Thyroid gland (tissue), 4 donors: ENCODE measurements at regions not wholly inside any gene's neighbourhood (a gene's known extent, or its start where the extent isn't known, plus 50 kb on each side); places are given as distances from the start of the nearest gene placed in this dataset.
A peak's percentile ranks its signal among the peaks of the same experiment; 100 is the strongest.
"Not testable (repeated sequence)": the region's sequence is repeated elsewhere in the genome, so short reads cannot be mapped to it uniquely, and the experiment has no call there.

Experiments used
- DNase-seq, 2 donors: peaks; one replicate each; pipeline ENCODE4 v3.0.0-alpha.2; 2019
- H3K27ac ChIP-seq, 3 donors: fragments of 200-600 bp; sonication (generic); 1 replicate in 2 of 3; 2 replicates in 1 of 3; pipeline ENCODE4 v1.5.1; 2016 to 2019; ENCODE audit warnings: mild to moderate bottlenecking in 1 of 3, moderate library complexity in 1 of 3
- H3K27me3 ChIP-seq: fragments of 200-600 bp; sonication (generic); one replicate; pipeline ENCODE4 v1.5.1; 2019
- H3K36me3 ChIP-seq, 2 donors: fragments of 200-600 bp; sonication (generic); one replicate each; pipeline ENCODE4 v1.5.1; 2016 to 2019
- H3K4me1 ChIP-seq, 2 donors: fragments of 200-600 bp; sonication (generic); one replicate each; pipeline ENCODE4 v1.5.1; 2017 to 2019
- H3K4me3 ChIP-seq, 3 donors: fragments of 200-600 bp; sonication (generic); replicated peaks in 1 of 3; 1 replicate in 2 of 3; 2 replicates in 1 of 3; pipeline ENCODE4 v1.5.1; 2016; ENCODE audit warnings: mild to moderate bottlenecking in 1 of 3
- H3K9me3 ChIP-seq: fragments of 200-600 bp; sonication (generic); one replicate; pipeline ENCODE4 v1.5.1; 2017
- POLR2A ChIP-seq, 2 donors: fragments of 450-650 bp; IDR thresholded peaks; one replicate each; pipeline ENCODE4 v1.6.1; 2017; ENCODE audit warnings: antibody characterized with exemption in 2 of 2, mild to moderate bottlenecking in 2 of 2, moderate library complexity in 1 of 2
- WGBS, 2 donors: methylation state at CpG; one replicate each; pipeline ENCODE4 v1.1.5; 2017; 5-methylcytosine and 5-hydroxymethylcytosine counted together
- intact Hi-C: fragments of 100-400 bp; cut with DNase I; formaldehyde crosslinking; loops from one replicate; pipeline ENCODE4 v1.15.1; 2023
- TF ChIP-seq, protein P1 (sequence below), 6 experiments: fragments of 200-600 bp in 3 of 6; fragments of 450-650 bp in 3 of 6; sonication (generic) in 3 of 6; IDR thresholded peaks; one replicate each; pipeline ENCODE4 v1.5.1; 2016 to 2019; ENCODE audit warnings: antibody characterized with exemption in 6 of 6, mild to moderate bottlenecking in 2 of 6, inconsistent platforms in 1 of 6, moderate library complexity in 1 of 6

DNA sequence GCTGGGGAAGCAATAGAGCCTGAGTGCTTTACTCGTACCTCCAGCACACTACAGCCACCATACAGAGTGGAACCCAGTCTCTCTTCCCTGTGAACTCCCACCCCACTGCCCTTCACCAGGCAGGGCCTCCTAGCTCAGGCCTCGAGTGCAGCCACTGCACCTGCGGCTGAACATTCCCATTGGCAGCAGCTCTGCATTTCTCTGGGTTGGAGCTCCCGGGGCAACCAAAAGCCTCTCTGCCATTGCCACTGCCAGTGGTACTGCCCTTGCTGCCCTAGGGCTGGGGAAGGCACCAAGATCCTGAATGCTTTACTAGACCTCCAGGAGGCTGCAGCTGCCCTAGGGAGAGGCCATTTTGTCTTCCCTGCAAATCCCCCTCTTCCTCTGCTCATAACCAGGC, 266.8 kb downstream of the TDRD3 start:
- Histone ChIP-seq H3K36me3 (no peaks in the 10 kb centered on the region), H3K4me3 (no peak overlapping the region), H3K27me3 (no peaks in the 10 kb centered on the region), H3K9me3 (no peaks in the 10 kb centered on the region), H3K27ac (no peak overlapping the region), H3K4me1 (no peaks in the 10 kb centered on the region)
- TF ChIP-seq POLR2A (IDR thresholded peaks at IDR 0.05) = no peak
- TF ChIP-seq, protein P1, sequence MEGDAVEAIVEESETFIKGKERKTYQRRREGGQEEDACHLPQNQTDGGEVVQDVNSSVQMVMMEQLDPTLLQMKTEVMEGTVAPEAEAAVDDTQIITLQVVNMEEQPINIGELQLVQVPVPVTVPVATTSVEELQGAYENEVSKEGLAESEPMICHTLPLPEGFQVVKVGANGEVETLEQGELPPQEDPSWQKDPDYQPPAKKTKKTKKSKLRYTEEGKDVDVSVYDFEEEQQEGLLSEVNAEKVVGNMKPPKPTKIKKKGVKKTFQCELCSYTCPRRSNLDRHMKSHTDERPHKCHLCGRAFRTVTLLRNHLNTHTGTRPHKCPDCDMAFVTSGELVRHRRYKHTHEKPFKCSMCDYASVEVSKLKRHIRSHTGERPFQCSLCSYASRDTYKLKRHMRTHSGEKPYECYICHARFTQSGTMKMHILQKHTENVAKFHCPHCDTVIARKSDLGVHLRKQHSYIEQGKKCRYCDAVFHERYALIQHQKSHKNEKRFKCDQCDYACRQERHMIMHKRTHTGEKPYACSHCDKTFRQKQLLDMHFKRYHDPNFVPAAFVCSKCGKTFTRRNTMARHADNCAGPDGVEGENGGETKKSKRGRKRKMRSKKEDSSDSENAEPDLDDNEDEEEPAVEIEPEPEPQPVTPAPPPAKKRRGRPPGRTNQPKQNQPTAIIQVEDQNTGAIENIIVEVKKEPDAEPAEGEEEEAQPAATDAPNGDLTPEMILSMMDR (IDR thresholded peaks at IDR 0.05) = no peak
- 83 to 85% methylated on average over 1 to 4 of the region's 4 CpGs for WGBS, 2 donors
- DNase-seq = no peak
- intact Hi-C loops = no loop called here

DNA sequence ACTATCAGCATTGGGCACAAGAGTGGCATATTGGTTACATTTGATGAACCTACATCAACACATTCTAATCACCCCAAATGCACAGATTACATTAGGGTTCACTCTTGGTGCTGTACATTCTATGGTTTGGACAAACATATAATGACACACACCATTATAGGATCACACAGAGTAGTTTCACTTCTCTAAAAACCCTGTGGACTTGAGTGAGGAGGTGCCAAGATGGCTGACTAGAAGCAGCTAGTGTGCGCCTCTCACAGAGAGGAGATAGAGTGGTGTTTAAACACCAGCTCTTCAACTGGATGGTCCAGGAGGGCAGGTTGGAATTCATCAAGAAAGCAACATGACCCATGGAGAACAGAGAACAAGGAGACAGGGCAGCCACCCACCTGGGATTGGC, 265.6 kb downstream of the TDRD3 start:
- WGBS, 2 donors = 93 to 95% methylated on average over 1 of the region's 1 CpG
- Histone ChIP-seq H3K27ac (no peak overlapping the region), H3K4me3 (no peak overlapping the region), H3K27me3 (no peaks in the 10 kb centered on the region), H3K9me3 (no peaks in the 10 kb centered on the region), H3K4me1 (no peaks in the 10 kb centered on the region), H3K36me3 (no peaks in the 10 kb centered on the region)
- TF ChIP-seq, protein P1 (IDR thresholded peaks at IDR 0.05) = no peak
- TF ChIP-seq POLR2A (IDR thresholded peaks at IDR 0.05) = no peak
- DNase-seq = no peak
- intact Hi-C loops = no loop called here

DNA sequence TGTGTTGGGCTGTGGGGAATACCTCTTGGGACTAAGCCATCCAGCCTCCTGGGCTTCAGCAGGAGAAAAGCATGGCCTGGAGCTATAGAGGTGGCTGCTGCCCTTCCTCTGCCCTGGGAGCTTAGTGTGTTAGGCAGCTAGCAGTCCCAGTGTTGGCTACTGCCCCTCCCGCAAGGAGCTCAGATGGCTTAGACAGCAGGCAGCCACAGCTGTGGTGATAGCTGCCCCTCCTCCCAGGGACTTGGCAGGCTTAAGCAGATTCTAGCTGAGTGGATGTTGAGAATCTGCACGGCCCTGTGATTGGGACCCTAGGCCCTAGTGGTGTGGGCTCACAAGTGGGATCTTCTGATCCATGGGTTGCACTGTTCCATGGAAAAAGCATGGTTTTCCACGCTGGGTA, 264.5 kb downstream of the TDRD3 start:
- Histone ChIP-seq H3K4me3 (no peak overlapping the region), H3K4me1 (no peaks in the 10 kb centered on the region), H3K27ac (no peak overlapping the region), H3K27me3 (no peaks in the 10 kb centered on the region), H3K9me3 (no peaks in the 10 kb centered on the region), H3K36me3 (no peaks in the 10 kb centered on the region)
- 54 to 56% methylated on average over 2 of the region's 3 CpGs for WGBS, 2 donors
- intact Hi-C loops = no loop called here
- TF ChIP-seq, protein P1 (IDR thresholded peaks at IDR 0.05) = no peak
- DNase-seq = no peak

DNA sequence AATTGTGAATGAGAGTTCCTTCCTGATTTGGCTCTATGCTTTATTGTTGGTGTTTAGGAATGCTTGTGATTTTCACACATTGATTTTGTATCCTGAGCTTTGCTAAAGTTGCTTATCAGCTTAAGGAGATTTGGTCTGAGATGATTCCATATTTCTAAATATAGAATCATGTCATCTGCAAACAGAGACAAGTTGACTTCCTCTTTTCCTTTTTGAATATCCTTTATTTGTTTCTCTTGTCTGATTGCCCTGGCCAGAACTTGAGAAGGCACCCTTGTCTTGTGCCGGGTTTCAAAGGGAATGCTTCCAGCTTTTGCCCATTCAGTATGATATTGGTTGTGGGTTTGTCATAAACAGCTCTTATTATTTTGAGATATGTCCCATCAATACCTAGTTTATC, 260.6 kb downstream of the TDRD3 start:
- H3K4me3 ChIP-seq, H3K36me3 ChIP-seq, intact Hi-C loops, H3K27ac ChIP-seq, DNase-seq, H3K4me1 ChIP-seq, H3K9me3 ChIP-seq, H3K27me3 ChIP-seq: not testable (repeated sequence)
- WGBS, 2 donors = 72 to 81% methylated on average over 1 of the region's 1 CpG

DNA sequence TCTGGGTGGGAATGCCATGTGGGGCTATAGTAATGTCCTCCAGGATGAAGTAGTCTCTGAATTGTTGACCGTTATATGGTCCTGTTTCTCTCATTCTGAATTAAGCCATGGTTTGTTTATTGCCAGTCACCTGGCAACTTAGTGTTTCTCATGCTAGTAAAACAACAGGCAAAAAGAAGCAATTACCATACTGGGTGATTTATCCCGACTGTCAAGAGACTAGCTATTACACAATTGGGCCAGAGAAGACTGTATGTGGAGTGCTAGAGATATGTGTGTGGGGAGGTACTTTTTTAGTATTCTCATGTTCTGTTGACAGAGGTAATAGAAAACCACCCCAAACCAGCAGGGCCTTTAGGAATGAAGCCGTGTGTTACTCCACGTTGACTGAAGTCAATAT, 258.2 kb downstream of the TDRD3 start:
- Histone ChIP-seq H3K4me3 (no peak overlapping the region), H3K4me1 (no peaks in the 10 kb centered on the region), H3K27ac (no peak overlapping the region), H3K9me3 (no peaks in the 10 kb centered on the region), H3K36me3 (no peaks in the 10 kb centered on the region), H3K27me3 (no peaks in the 10 kb centered on the region)
- intact Hi-C loops = no loop called here
- TF ChIP-seq, protein P1 (IDR thresholded peaks at IDR 0.05) = no peak
- no peak for TF ChIP-seq POLR2A (IDR thresholded peaks at IDR 0.05)
- DNase-seq = no peak
- WGBS, 2 donors = 73 to 74% methylated on average over 4 of the region's 4 CpGs

DNA sequence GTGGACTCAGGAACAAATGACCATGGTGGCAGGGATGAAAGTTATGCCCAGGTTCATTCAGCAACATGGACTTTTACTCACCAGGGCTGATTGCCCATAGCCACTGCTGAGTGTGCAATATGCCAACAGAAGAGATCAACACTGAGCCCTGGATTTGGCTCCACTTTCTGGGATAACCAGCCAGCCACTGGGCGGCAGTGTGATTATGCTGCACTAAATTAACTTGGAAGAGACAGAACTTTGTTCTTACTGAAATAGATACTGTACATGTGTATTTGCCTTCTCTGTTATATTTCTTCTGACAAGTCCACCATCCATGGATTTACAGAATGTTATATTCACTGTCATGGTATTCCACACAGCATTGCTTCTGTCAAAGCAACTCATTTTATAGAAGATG, 257.4 kb downstream of the TDRD3 start:
- intact Hi-C loops = no loop called here
- DNase-seq = peak; percentile 10 to 52
- WGBS, 2 donors = 14 to 36% methylated on average over 1 of the region's 1 CpG
- Histone ChIP-seq H3K4me3 (no peak overlapping the region), H3K4me1 (no peaks in the 10 kb centered on the region), H3K27me3 (no peaks in the 10 kb centered on the region), H3K27ac (no peak overlapping the region), H3K36me3 (no peaks in the 10 kb centered on the region), H3K9me3 (no peaks in the 10 kb centered on the region)
- no peak for TF ChIP-seq POLR2A (IDR thresholded peaks at IDR 0.05)
- TF ChIP-seq, protein P1 (IDR thresholded peaks at IDR 0.05) = peak in 4 of 6 experiments; percentile 11 to 52 (median 48)
